SU-DHL-6 (cell line): ENCODE measurements at regions not wholly inside any gene's neighbourhood (a gene's known extent, or its start where the extent isn't known, plus 50 kb on each side); places are given as distances from the start of the nearest gene placed in this dataset.

Experiments
- CTCF ChIP-seq: fragments of 200-600 bp; sonication (generic); IDR thresholded peaks from one replicate; pipeline ENCODE4 v1.5.1; 2017; ENCODE audit warnings: antibody characterized with exemption, mild to moderate bottlenecking, low read length, moderate library complexity; ENCODE audit not compliant: insufficient read depth, poor library complexity, severe bottlenecking
- EZH2phosphoT487 ChIP-seq: fragments of 200-600 bp; sonication (generic), shearing (Covaris generic); conservative IDR thresholded peaks from 2 replicates; pipeline ENCODE4 v1.6.1; 2018; ENCODE audit warnings: mild to moderate bottlenecking, antibody characterized with exemption, low read length, moderate library complexity, mixed read lengths

GRCh38 chr5:57828221-57828620 is 345.6 kb upstream of the ACTBL2 start:
- no peak for TF ChIP-seq CTCF
- TF ChIP-seq EZH2phosphoT487, result no peak
